ENCODE measurements at regions not wholly inside any gene's neighbourhood (a gene's known extent, or its start where the extent isn't known, plus 50 kb on each side); places are given as distances from the start of the nearest gene placed in this dataset.
A peak's percentile ranks its signal among the peaks of the same experiment; 100 is the strongest.

- Histone ChIP-seq H3K23ac (ENCODE audit: insufficient read length) (no peak overlapping the region), H2BK20ac (ENCODE audit: low read length) (no peak overlapping the region), H3K4ac (replicated peaks; ENCODE audit: insufficient read length, low read depth, low read length) (no peak overlapping the region), H2BK12ac (ENCODE audit: low read depth, low read length) (no peak overlapping the region), H4K5ac (ENCODE audit: insufficient read length, low read depth, low read length) (no peak overlapping the region), H3K4me2 (ENCODE audit: insufficient read depth in 1 of 2, low read depth in 2 of 2, low read length in 2 of 2) (no peak overlapping the region), H3K79me1 (ENCODE audit: low read depth, low read length) (no peaks in the 10 kb centered on the region), H3K56ac (replicated peaks; ENCODE audit: insufficient read length, low read depth, low read length) (no peak overlapping the region), H3K27ac (ENCODE audit: low read depth, low read length) (no peak overlapping the region), H3K14ac (ENCODE audit: insufficient read length) (no peak overlapping the region), H4K20me1 (replicated peaks in 1 of 2; ENCODE audit: control insufficient read depth in 1 of 2, insufficient read depth in 2 of 2, low read length in 2 of 2) (no peaks in the 10 kb centered on the region), H3K79me2 (ENCODE audit: control insufficient read depth in 1 of 2, insufficient read depth in 2 of 2, low read length in 2 of 2) (no peaks in the 10 kb centered on the region), H2BK120ac (replicated peaks; ENCODE audit: low read depth, low read length) (no peak overlapping the region), H3K9ac (replicated peaks in 1 of 4; ENCODE audit: extremely low read depth in 1 of 4, low read depth in 3 of 4, low read length in 3 of 4) (no peak overlapping the region), H4K91ac (replicated peaks; ENCODE audit: insufficient read length, low read length) (no peak overlapping the region), H4K8ac (ENCODE audit: extremely low read depth, insufficient read depth, low read length) (no peak overlapping the region), H3K36me3 (ENCODE audit: control insufficient read depth in 2 of 4, insufficient read depth in 4 of 4, low read length in 3 of 4) (no peaks in the 10 kb centered on the region), H3K27me3 (replicated peaks in 1 of 4; ENCODE audit: control insufficient read depth in 3 of 4, extremely low read depth in 1 of 4, insufficient read depth in 3 of 4, low read length in 3 of 4) (no peaks in the 10 kb centered on the region), H3K23me2 (ENCODE audit: low read depth, low read length) (no peaks in the 10 kb centered on the region), H3K4me1 (replicated peaks in 1 of 4; ENCODE audit: control insufficient read depth in 3 of 4, insufficient read depth in 4 of 4, low read length in 3 of 4) (peaks cover 0 to 3% (median 0%) of the 10 kb centered on the region in 4 experiments; a peak in 2 of 7 replicates), H3K18ac (ENCODE audit: extremely low read depth, low read length) (no peak overlapping the region), H3K4me3 (ENCODE audit: extremely low read depth in 1 of 4, insufficient read depth in 2 of 4, low read depth in 3 of 4, low read length in 4 of 4) (no peak overlapping the region), H2AK5ac (ENCODE audit: low read depth, low read length) (no peak overlapping the region), H2AFZ (ENCODE audit: low read length) (peak overlapping the region; percentile 81; the same call in 1 of the 2 replicates), H2BK15ac (ENCODE audit: low read length) (no peak overlapping the region), H3K9me3 (ENCODE audit: insufficient read depth in 2 of 2, low read depth in 1 of 2, low read length in 1 of 2) (no peaks in the 10 kb centered on the region), H2BK5ac (ENCODE audit: low read depth, low read length) (no peak overlapping the region)
- POLR2A ChIA-PET (ENCODE audit: partially characterized antibody), result no interaction called here
- FAIRE-seq, result peak; percentile 97
- CTCF ChIA-PET (ENCODE audit: partially characterized antibody), result interaction anchor here (0.5 to 3.1 kb wide), 32 partner anchors 11 to 849 kb away, joined by 3 to 11 read pairs (median 4); no protein-coding TSS in a partner anchor
- peak; percentile 64 to 91 for DNase-seq (ENCODE audit: low read depth in 1 of 2, low spot score in 2 of 2)
- 62% methylated on average over 8 of the region's 8 CpGs; no CpG with 5 or more reads in 1 of the 2 experiments for WGBS, 2 experiments (ENCODE audit: extremely low coverage in 1 of 2, insufficient coverage in 1 of 2, insufficient read length in 1 of 2, insufficient replicate concordance in 2 of 2, low coverage in 1 of 2, low lambda C conversion rate in 2 of 2, missing lambda C conversion rate in 1 of 2)
- TF ChIP-seq RAD21 (IDR thresholded peaks at IDR 0.05 in 1 of 2, conservative IDR thresholded peaks at IDR 0.05 in 1 of 2; ENCODE audit: low read depth in 2 of 2, low read length in 2 of 2) (peak; percentile 58 to 71), YY1 (IDR thresholded peaks at IDR 0.05; ENCODE audit: low read depth, low read length) (peak; percentile 95), TAF1 (IDR thresholded peaks at IDR 0.05; ENCODE audit: low read depth, low read length) (no peak), ATF3 (IDR thresholded peaks at IDR 0.05; ENCODE audit: insufficient read depth, low read depth, low read length) (0 out of 2 replicates have a peak, but pooled peaks have one; percentile 54), SP4 (IDR thresholded peaks at IDR 0.05; ENCODE audit: low read length) (peak; percentile 32; the same call in 1 of the 2 replicates), CHD1 (IDR thresholded peaks at IDR 0.05; ENCODE audit: low read depth, low read length) (no peak), SP1 (IDR thresholded peaks at IDR 0.05; ENCODE audit: low read depth, low read length) (0 out of 2 replicates have a peak, but pooled peaks have one; percentile 6), CTCF (IDR thresholded peaks at IDR 0.05; ENCODE audit: control extremely low read depth in 1 of 3, insufficient read depth in 1 of 3, low read depth in 1 of 3, low read length in 3 of 3) (peak; percentile 64 to 88 (median 78))
Measured at GRCh38 chr2:234881413-234882241, 70.2 kb upstream of the SH3BP4 start.
